GM18907 (cell line): ENCODE measurements at regions not wholly inside any gene's neighbourhood (a gene's known extent, or its start where the extent isn't known, plus 50 kb on each side); places are given as distances from the start of the nearest gene placed in this dataset.
"Not testable (repeated sequence)": the region's sequence is repeated elsewhere in the genome, so short reads cannot be mapped to it uniquely, and the experiment has no call there.

Experiments
- ATAC-seq: cut with Tn5 transposase; IDR thresholded peaks from one replicate; pipeline ENCODE4 v1.9.1; 2021; ENCODE audit warnings: mild to moderate bottlenecking, moderate library complexity; ENCODE audit not compliant: unreplicated experiment

DNA sequence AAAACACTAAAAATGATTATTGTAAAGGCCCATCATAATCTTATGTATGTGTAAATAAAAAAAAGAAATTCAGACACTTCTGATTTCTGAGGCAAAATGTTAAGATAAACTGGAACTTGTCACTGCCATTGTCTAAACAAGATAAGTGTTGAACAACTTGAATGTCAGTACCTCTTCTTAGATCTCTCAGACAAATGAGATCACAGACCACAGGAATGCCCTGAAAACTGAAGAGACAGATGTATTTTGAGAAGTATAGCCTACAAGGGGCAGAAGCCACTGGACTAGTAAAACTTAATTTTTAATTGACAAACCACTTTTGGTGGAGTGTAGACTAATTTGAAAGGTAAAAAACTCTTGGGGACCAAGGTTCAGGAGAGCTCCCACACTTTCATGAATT, 375.5 kb upstream of the SLITRK5 start:
- no peak for ATAC-seq

DNA sequence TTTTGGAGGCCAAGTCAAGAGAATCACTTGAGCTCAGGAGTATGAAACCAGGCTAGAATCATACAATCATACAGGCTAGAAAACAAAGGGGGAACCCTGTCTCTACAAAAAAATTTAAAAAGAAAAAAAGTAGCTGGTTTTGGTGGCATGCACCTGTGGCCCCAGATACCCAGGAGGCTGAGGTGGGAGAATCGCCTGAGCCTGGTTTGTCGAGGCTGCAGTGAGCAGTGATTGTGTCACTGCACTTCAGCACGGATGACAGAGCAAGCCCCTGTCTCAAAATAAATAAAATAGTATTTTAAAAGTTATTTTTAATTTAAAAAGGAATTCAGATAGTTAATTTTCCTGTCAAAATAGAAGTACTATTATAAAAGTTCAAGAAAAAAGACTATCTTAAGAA, 369.1 kb upstream of the SLITRK5 start:
- no peak for ATAC-seq

DNA sequence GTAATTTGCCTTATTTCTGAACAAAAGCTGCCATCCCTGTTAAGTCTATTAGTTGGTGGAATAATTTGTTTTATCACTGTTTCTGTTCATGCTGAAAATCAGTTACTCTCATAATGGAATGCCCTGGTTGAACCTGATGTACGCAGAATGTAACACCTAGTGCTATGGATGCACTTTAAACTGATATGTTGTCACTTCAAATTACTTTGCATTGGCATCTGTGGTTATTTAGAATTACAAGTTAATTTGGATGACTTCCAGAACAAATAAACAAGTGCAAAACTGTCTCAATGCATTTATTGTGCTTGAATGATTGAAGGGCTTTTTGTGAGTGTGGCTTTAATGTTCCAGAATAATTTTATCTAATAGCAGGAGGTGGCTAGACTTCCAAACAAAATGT, 368.2 kb upstream of the SLITRK5 start:
- no peak for ATAC-seq

DNA sequence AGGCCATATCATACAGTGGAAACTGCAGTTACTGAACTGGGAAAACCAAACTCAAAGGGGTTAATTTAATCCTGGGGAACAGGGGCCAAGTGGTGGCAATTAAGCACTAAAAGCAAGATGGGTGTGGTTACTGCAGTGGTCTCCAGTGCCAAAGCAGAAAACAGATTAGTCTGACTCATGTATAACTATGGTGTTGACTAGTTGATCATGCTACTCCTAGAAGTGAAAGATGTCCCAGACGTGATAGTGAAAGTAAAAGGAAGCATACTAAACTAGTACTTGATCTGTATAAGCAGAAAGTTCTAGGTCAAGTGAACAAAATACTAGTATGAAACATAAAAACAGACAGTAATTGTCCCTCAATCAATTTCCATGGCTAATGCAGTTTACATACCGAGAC, 360.0 kb upstream of the SLITRK5 start:
- ATAC-seq: no peak

DNA sequence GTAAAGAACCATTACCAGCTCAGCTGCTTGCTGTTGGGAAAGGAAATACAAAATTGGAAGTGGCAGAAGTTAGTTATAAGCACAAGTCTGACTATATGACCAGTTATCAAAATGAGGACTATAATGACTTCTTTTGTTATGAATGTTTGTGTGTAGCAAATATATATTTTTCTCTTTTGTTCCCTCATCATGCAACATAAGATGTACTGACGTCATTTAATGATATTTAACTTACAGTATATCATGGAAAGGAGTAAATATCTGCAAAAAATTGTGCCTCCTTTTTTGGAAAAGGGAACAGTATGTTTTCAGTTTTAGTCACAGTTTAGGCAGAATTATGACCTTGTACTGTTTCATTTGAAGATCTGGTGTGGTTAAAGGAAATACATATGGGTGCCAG, 356.3 kb upstream of the SLITRK5 start:
- ATAC-seq: no peak

DNA sequence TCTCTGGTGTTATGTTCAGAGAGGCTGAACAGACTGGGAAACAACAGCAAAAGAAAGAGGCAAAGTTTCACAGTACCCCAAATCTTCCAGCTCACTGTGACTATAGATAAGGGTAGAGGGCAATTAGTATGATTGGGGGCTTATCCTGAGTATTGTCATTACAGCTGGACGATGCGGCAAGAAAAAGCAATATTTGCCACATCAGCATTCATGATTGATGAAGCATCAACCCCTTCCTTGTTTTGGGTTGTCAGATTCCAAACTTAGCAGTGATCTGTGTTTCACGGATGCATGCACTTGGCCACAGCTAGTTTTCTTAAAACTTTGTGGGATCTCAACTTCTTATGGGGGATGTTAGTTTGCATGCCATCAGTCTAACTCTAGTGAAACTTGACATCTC, 348.8 kb upstream of the SLITRK5 start:
- ATAC-seq: no peak

DNA sequence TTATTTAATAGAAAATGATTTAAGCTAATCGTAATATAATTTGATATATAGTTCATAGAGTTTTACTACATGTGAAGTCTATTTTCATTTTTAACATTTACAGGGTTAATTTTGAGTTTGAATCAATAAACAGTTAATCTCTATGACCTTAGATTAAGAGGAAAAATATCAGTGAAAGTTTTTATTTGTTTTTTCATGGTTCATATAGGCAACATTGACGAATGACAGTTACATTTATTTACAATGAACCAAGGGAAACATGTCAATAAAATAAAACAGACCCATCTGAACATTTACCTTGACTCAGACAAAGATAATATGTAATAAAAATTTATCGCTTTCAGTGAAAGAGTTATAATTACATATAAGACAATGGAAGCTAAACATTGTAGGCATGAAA, 346.6 kb upstream of the SLITRK5 start:
- no peak for ATAC-seq

DNA sequence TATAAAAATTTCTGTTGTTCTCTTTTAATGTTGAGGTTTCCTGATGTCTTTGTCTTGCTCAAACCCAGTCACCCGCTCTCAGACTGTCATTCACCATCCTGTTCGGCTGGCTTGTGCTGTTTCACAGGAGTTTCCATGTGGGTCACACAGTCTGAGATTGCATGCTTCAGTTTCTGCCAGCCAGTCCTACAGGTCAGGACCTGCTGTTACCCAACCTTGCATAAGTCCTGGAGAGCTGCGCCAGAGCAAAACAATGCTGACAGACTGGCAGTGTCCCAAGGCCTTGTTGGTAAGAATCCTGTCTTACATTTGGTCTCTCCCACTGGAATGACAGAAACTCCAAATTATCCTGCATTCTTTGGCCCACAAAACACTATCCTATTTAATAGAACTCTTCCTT, 340.0 kb upstream of the SLITRK5 start:
- no peak for ATAC-seq

DNA sequence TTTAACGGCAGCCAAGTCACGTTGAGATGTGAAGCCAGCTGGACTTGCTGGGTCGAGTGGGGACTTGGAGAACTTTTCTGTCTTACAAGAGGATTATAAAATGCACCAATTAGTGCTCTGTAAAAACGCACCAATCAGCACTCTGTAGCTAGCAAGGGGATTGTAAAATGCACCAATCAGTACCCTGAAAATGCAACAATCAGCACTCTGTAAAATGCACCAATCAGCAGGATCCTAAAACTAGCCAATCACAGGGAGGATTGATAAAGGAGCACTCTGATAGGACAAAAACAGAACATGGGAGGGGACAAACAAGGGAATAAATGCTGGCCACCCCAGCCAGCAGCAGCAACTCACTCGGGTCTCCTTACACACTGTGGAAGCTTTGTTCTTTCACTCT, 337.6 kb upstream of the SLITRK5 start:
- no peak for ATAC-seq

DNA sequence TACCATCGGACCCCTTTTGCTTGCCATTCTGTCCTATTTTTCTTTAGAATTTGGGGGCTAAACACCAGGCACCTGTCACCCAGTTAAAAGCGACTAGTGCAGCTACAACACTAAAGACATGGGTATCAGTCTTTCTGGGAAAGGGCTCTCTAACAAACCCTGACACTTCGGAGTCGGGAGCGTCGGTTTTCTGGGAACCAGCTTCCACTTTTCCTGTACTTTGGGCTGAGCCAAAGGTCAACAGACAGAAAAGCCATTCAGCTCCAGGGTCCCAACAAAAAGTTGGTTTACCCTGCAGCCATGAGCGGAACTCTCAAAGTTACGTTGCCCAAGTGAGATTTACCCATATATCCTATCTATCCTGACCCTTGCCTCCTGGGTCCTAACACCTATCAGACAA, 337.0 kb upstream of the SLITRK5 start:
- no peak for ATAC-seq

DNA sequence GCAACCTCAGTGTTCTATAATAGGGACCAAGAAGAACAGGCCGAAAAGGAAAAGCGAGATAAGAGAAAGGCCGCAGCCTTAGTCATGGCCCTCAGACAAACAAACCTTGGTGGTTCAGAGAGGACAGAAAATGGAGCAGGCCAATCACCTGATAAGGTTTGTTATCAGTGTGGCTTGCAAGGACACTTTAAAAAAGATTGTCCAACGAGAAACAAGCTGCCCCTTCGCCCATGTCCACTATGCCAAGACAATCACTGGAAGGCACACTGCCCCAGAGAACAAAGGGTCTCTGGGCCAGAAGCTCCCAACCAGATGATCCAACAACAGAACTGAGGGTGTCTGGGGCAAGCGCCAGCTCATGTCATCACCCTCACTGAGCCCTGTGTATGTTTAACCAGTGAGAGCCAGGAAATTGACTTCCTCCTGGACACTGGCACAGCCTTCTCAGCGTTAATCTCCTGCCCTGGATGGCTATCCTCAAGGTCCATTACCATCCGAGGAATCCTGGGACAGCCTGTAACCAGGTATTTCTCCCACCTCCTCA, 334.8 kb upstream of the SLITRK5 start:
- not testable (repeated sequence) for ATAC-seq

DNA sequence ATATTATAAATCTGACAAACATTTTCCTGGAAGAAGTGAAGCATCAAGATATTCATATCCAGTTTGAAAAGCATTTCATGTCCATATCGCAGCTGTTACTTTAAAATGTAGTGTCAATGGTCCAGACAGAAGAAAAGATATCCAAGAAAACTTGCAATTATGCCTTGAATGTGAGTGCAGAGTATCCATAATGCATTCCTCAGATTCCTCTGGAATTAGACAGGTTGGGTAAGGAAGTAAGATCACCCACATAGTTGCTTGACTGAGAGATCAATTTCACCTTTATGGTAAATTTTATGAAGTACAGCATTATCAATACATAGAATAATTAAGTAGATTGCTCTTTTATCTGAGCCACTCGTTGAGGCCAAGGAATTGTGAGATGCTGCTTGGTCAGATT, 327.0 kb upstream of the SLITRK5 start:
- no peak for ATAC-seq

DNA sequence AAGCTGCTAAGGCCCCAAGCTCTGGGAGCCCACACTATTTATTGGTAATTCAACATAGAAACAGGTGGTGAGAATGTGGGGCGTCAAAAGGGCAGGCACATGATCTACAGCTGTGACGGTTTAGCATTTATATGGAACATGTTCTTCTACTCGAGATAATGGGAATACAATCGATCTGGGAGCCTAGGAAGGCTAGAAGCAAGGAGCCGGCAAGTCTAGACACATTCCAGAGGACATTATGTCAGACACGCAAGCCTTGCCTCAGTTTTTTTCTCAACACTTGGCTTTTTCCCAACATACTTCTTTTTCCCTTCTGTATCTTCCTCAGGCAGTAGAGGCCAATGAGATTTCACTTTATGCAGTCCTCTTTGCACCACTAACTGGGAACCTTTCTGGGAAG, 315.7 kb upstream of the SLITRK5 start:
- ATAC-seq: no peak

DNA sequence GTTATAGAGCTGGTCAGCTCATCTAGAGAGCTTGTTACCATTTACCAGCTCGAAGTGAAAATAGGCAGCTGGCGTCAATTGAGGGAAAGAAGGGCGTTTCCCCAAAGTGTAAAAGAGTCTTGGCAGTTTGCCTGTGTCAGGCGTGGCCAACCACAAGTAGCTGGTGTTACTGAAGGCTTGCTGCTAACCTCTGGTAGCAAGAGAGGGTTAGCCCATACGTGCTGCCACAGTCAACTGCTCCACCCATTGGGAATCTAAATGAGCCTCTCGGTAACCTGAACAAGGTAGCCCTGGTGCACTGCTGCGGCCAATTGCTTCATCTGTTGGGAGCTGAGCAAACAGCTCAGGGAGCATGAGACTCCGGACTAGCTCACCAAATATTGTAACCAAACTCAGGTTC, 314.9 kb upstream of the SLITRK5 start:
- no peak for ATAC-seq

DNA sequence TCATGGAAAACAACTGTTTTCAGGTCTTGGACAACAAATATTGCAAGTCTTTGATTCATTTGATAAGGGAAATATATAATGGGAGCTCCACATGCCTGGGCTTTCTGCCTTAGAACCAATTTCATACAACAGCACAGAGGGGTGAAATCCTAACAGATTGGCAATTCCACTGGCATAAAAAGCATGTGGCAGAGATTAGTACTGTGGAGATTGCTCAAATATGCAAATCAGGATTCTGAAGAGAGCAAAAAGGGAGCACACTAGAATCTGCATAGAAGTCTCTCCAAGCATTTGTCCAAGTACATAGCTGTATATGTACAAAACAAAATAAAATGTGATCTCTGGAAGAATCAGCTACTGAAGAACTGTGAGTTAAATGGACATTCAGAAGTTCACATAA, 312.9 kb upstream of the SLITRK5 start:
- no peak for ATAC-seq

DNA sequence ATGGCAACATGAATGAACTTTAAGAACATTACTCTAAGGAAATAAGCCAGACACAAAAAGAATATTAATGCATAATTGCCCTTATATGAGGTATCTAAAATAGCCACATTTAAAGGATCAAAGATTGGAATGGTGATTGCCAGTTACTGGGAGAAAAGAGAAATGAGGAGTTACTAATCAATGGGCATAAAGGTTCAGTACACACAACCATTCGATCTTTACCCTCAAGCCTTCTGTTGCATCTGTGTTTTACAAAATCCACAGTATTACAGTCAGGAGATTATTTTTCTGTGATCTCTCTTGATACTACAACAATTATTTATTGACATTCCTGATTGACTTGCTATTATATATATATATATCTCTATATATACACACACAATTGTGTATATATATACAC, 310.0 kb upstream of the SLITRK5 start:
- no peak for ATAC-seq

DNA sequence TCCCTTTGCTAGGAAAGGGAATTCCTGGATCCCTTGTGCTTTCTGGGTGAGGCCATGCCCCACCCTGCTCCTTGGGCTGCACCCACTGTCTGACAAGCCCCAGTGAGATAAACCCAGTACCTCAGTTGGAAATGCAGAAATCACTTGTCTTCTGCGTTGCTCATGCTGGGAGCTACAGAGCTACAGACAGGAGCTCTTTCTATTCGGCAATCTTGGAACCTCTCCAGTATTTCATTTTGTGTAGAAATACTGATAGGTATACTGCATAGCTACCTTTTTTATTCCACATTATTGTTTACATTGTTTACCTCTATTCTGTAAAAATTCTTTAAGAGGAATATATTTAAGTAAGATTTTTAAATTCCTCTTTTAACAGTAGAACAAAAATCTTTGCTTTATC, 302.5 kb upstream of the SLITRK5 start:
- no peak for ATAC-seq

DNA sequence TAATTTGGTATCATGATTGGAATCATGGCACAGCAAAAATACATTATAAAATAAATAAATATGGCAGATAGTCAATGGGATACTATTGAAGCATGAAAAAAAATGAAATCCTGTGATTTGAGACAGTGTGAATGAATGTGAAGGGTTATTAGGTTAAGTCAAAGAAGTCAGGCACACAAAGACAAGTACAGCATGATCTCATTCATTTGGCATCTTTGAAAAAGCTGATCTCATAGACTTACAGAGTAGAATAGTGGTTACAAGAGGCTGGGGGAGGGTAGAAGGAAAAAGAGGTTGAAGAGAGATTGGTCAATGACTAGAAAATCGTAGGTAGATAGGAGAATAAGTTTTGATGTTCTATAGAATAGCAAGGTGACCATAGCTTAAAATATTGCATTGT, 295.1 kb upstream of the SLITRK5 start:
- no peak for ATAC-seq

DNA sequence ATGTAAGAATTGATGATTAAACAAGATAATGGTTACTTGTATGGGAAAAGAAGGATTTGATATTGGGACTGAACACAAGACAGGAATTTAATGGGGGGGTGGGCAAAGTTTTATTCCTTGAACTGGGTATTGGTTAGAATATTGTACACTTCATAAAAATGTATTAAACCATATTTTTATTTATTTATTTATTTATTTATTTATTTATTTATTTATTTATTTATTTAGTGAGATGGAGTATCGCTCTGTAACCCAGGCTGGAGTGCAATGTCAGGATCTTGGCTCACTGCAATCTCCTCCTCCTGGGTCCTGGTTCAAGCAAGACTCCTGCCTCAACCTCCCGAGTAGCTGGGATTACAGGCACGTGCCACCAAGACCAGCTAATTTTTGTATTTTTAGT, 287.1 kb upstream of the SLITRK5 start:
- ATAC-seq: no peak

DNA sequence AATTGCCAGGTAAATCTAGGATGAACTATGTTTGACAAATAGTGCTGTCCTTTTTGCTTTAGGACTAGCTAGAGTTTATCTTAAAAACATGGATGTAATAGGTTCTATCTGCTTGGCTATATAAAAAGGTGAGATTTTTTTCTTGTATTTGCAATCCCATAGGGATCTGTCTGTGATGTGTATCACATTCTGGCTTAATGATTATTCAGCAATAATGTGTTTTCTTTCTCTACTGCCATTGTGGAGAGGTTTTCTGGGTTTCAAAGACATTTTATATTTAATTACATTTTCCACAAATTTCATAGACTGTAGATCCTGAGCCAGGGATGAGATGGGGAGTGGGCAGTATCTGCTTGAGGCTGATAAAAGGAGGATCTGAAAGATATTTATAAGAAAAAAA, 277.8 kb upstream of the SLITRK5 start:
- no peak for ATAC-seq

DNA sequence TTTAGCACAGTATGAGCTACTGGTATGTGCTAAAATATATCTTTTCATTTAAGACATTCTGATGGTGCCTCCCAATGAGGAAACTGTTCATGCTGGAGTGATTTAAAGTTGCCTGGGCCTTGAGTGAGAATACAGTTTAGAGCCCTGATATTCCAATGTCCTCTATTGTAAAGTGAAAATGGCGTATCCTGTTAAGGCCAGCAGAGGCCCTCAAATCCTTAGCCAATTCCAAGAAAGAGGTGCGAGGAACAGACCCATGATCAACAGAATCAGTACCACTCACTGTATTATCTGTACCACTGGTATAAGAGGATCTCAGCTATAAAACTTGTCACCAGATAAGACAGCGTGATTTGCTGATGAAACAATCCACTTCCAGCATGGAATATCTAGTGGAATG, 273.1 kb upstream of the SLITRK5 start:
- ATAC-seq: no peak

DNA sequence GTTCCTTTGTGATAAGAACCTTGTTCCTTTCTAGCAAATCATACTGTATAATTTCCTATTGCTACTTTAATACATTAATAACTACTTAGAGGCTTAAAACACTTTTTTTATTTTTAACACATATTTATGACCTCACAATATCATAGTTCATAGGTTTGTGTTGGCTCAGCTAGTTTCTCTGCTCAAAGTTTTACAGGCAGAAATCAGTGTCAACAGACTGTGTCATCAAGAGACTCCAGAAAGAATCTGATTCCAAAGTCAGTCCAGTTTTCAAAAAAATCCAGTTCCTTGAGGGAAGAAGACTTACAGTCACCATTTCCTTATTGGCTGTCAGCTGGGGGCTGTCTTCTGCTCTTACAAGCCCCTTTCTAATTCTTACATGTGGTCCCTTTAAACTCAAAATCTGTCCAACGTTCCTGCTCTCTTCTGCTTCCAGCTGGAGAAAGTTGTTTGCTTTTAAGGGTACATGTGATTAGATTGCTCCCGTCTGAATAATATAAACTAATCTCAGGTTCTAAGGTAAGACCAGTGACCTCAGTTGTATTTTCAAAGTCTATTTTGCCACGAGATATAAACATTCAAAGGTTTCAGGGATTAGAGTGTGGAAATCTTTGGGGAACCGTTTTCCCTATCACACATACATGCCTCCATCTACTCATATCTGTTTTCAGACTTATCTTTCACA, 267.3 kb upstream of the SLITRK5 start:
- ATAC-seq: no peak

DNA sequence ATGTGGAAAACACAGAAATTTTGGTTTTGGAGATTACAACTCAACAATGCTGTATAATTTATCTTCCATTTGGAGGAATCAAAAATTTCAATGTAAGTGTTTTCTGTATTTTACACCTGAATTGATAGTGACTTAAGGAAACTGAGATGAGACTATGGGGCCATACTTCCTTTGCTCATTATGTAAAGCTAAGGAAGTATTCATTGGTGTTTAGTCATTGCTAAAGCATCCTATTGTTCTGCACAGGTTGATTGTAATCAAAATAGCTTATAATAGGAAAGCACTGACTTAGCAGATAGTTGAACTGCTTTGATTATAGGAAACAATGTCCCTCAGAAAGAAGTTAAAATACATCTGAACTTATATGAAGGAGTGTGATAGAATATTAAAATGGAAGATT, 244.4 kb upstream of the SLITRK5 start:
- no peak for ATAC-seq
